K562 (cell line): ENCODE measurements at regions not wholly inside any gene's neighbourhood (a gene's known extent, or its start where the extent isn't known, plus 50 kb on each side); places are given as distances from the start of the nearest gene placed in this dataset.

ENCODE experiments used
- ATAC-seq: fragments of 200-7000 bp; cut with Tn5 transposase; 3 replicates; pipeline ENCODE4 v1.9.1; 2020; ENCODE audit warnings: moderate library complexity
- BruUV-seq: library from RNA; stranded (reverse); fragments of 400-500 nt; replicated peaks from 2 replicates; lab custom pipeline; 2021; lab: Mats Ljungman, UMichigan
- CTCF ChIA-PET: fragments of 300-600 bp; formaldehyde crosslinking; extraction: SDS; loops from one replicate; lab custom pipeline; 2021; ENCODE audit warnings: low intra/inter-chr PET ratio; lab: Yijun Ruan, JAX
- POLR2A ChIA-PET: fragments of 300-600, 350-650 bp; sonication (Branson Sonifier 250); formaldehyde crosslinking; extraction: SDS; loops from one replicate; lab custom pipeline; 2021; ENCODE audit warnings: antibody characterized with exemption, inconsistent platforms; lab: Yijun Ruan, JAX
- DNase-seq, 4 experiments: peaks; one replicate each; pipeline versions ENCODE4 v3.0.0 to v3.0.0-alpha.2; 2011 to 2018; ENCODE audit warnings: low spot score in 3 of 4, mixed read lengths in 3 of 4; ENCODE audit errors: extremely low read depth in 1 of 4
- FAIRE-seq: peaks from 2 replicates; lab custom pipeline; 2011; peaks lifted over from hg19 to GRCh38; lab: Jason Lieb, UNC
- H2AFZ ChIP-seq: 2 replicates; pipeline ENCODE4 v1.6.0; 2011; ENCODE audit warnings: low read depth, low read length, control low read depth, inconsistent platforms
- H3K27ac ChIP-seq: fragments of 200-600 bp; 3 replicates; pipeline ENCODE4 v1.8.0; 2011; ENCODE audit warnings: low read depth, mild to moderate bottlenecking, control low read depth, inconsistent platforms, low read length, moderate library complexity, mixed read lengths; ENCODE audit errors: extremely low read depth
- H3K27me3 ChIP-seq, 2 experiments: fragments of 300-600 bp in 1 of 2; 2 replicates in 1 of 2; 3 replicates in 1 of 2; pipeline versions ENCODE4 v1.6.0 to v1.8.0; 2011; ENCODE audit warnings: inconsistent platforms in 2 of 2, low read length in 2 of 2, mild to moderate bottlenecking in 1 of 2, mixed read lengths in 1 of 2, moderate library complexity in 1 of 2; ENCODE audit not compliant: control insufficient read depth in 2 of 2, insufficient read depth in 2 of 2
- H3K36me3 ChIP-seq: fragments of 300-600 bp; 3 replicates; pipeline ENCODE4 v1.8.0; 2011; ENCODE audit warnings: mild to moderate bottlenecking, low read length, inconsistent platforms; ENCODE audit not compliant: control insufficient read depth, insufficient read depth
- H3K4me1 ChIP-seq, 2 experiments: fragments of 200-600 bp in 1 of 2; replicated peaks in 1 of 2; 2 replicates in 1 of 2; 3 replicates in 1 of 2; pipeline versions ENCODE4 v1.5.1 to v1.8.0; 2011; ENCODE audit warnings: inconsistent platforms in 2 of 2, low read length in 2 of 2, mild to moderate bottlenecking in 1 of 2, mixed read lengths in 1 of 2, moderate library complexity in 1 of 2; ENCODE audit not compliant: control insufficient read depth in 2 of 2, insufficient read depth in 2 of 2
- H3K4me2 ChIP-seq: 2 replicates; pipeline ENCODE4 v1.6.1; 2011; ENCODE audit warnings: low read length, control low read depth, inconsistent platforms, mixed read lengths; ENCODE audit not compliant: insufficient read depth
- H3K4me3 ChIP-seq: fragments of 200-600 bp; sonication (generic), shearing (Covaris generic); 2 replicates; pipeline ENCODE4 v1.5.1; 2016; ENCODE audit warnings: control low read depth, inconsistent platforms
- H3K79me2 ChIP-seq: fragments of 200-600 bp; 3 replicates; pipeline ENCODE4 v1.8.0; 2011; ENCODE audit warnings: low read length, inconsistent platforms; ENCODE audit not compliant: control insufficient read depth, insufficient read depth
- H3K9ac ChIP-seq, 2 experiments: 2 replicates each; pipeline versions ENCODE4 v1.6.0 to v1.6.1; 2011; ENCODE audit warnings: low read depth in 2 of 2, low read length in 2 of 2, control low read depth in 1 of 2, inconsistent platforms in 1 of 2, mild to moderate bottlenecking in 1 of 2, mixed read lengths in 1 of 2; ENCODE audit not compliant: insufficient read depth in 1 of 2
- H3K9me1 ChIP-seq: one replicate; pipeline ENCODE4 v1.6.0; 2011; ENCODE audit warnings: inconsistent platforms, mild to moderate bottlenecking, low read length, moderate library complexity; ENCODE audit not compliant: control insufficient read depth, insufficient read depth
- H3K9me3 ChIP-seq: replicated peaks from 2 replicates; pipeline ENCODE4 v1.5.1; 2011; ENCODE audit warnings: low read depth, low read length, inconsistent platforms; ENCODE audit not compliant: control insufficient read depth, insufficient read depth
- H4K20me1 ChIP-seq: replicated peaks from 2 replicates; pipeline ENCODE4 v1.6.1; 2011; ENCODE audit warnings: low read length, inconsistent platforms, mixed read lengths; ENCODE audit not compliant: control insufficient read depth, insufficient read depth
- ELK1 ChIP-seq: sonication (generic); formaldehyde crosslinking; IDR thresholded peaks from 2 replicates; pipeline ENCODE4 v1.8.1; 2022; ENCODE audit warnings: missing genetic modification reagents
- EP300 ChIP-seq: IDR thresholded peaks from 2 replicates; pipeline ENCODE4 v1.6.1; 2012; ENCODE audit warnings: low read length, improper control_type of control experiment
- FOXJ3 ChIP-seq: sonication (generic); formaldehyde crosslinking; IDR thresholded peaks from 2 replicates; pipeline ENCODE4 v1.4.0; 2020; ENCODE audit warnings: mild to moderate bottlenecking, missing genetic modification reagents
- MCM2 ChIP-seq: fragments of 450-650 bp; IDR thresholded peaks from 2 replicates; pipeline ENCODE4 v1.6.1; 2017; ENCODE audit warnings: low read depth, mild to moderate bottlenecking
- NRF1 ChIP-seq, 2 experiments: fragments of 450-650 bp; IDR thresholded peaks in 1 of 2; conservative IDR thresholded peaks in 1 of 2; 2 replicates each; pipeline ENCODE4 v1.6.1; 2014; ENCODE audit warnings: mild to moderate bottlenecking in 2 of 2
- SP2 ChIP-seq: IDR thresholded peaks from 2 replicates; pipeline ENCODE4 v1.6.1; 2011; ENCODE audit warnings: mild to moderate bottlenecking, low read depth, low read length, moderate library complexity; ENCODE audit not compliant: poor library complexity, severe bottlenecking; ENCODE audit errors: extremely low read depth
- SRF ChIP-seq, 2 experiments: fragments of 250-450, 450-650 bp in 1 of 2; sonication (Bioruptor Pico) in 1 of 2; sonication (generic) in 1 of 2; formaldehyde crosslinking; IDR thresholded peaks; 2 replicates each; pipeline versions ENCODE4 v1.5.0 to v1.5.1; 2020 to 2022; ENCODE audit warnings: mild to moderate bottlenecking in 1 of 2, missing genetic modification reagents in 1 of 2
- TARDBP ChIP-seq: fragments of 450-650 bp; IDR thresholded peaks from 2 replicates; pipeline ENCODE4 v1.6.1; 2016
- THAP7 ChIP-seq: fragments of 250-450 bp; sonication (Bioruptor Pico); IDR thresholded peaks from 2 replicates; pipeline ENCODE4 v1.5.0; 2021
- ZMIZ1 ChIP-seq, 2 experiments: fragments of 150-350 bp in 1 of 2; IDR thresholded peaks; 2 replicates each; pipeline ENCODE4 v1.6.1; 2012 to 2016; ENCODE audit warnings: low read depth in 2 of 2, low read length in 2 of 2, mild to moderate bottlenecking in 1 of 2, moderate library complexity in 1 of 2
- ZNF232 ChIP-seq: sonication (generic); formaldehyde crosslinking; IDR thresholded peaks from 2 replicates; pipeline ENCODE4 v1.8.0; 2022; ENCODE audit warnings: mild to moderate bottlenecking, missing genetic modification reagents
- ZNF277 ChIP-seq: fragments of 250-450 bp; sonication (Bioruptor Pico); IDR thresholded peaks from 2 replicates; pipeline ENCODE4 v1.8.0; 2022; ENCODE audit warnings: inconsistent platforms, mild to moderate bottlenecking, moderate library complexity, borderline replicate concordance
- ZNF507 ChIP-seq: conservative IDR thresholded peaks from 2 replicates; pipeline ENCODE4 v1.6.1; 2017; ENCODE audit warnings: missing genetic modification characterization, missing compliant biosample characterization
- WGBS: fragments of 100-300 bp; shearing (Covaris generic); methylation state at CpG from one replicate; pipeline ENCODE4 v1.1.6; 2016; ENCODE audit warnings: low coverage, mixed read lengths; ENCODE audit not compliant: insufficient coverage; ENCODE audit errors: missing lambda C conversion rate; 5-methylcytosine and 5-hydroxymethylcytosine counted together
- in situ Hi-C: fragments of 300-500 bp; cut with MboI; formaldehyde crosslinking; loops from 4 replicates; pipeline ENCODE4 v1.15.0; 2018; ENCODE audit warnings: inconsistent platforms, mixed read lengths
- intact Hi-C: fragments of 100-400 bp; cut with micrococcal nuclease; formaldehyde crosslinking; loops from 2 replicates; pipeline ENCODE4 v1.14.2; 2022

GRCh38 chr22:47591016-47591415 is 828.6 kb downstream of the TBC1D22A start (continued):
- no peak for TF ChIP-seq ZMIZ1 (IDR thresholded peaks at IDR 0.05; ENCODE audit: low read depth in 2 of 2, low read length in 2 of 2)
- TF ChIP-seq ZNF232, result no peak
- TF ChIP-seq EP300, result no peak

- 6% methylated on average over 13 of the region's 17 CpGs for WGBS
- in situ Hi-C loops, result loop anchor here (25.0 kb wide), 1 partner anchor 898 kb away; a partner anchor contains a TSS
- Histone ChIP-seq H3K4me2 (no peak overlapping the region), H3K9ac (no peak overlapping the region), H3K9me3 (no peaks in the 10 kb centered on the region), H2AFZ (no peak overlapping the region), H3K4me1 (no peaks in the 10 kb centered on the region), H3K79me2 (no peaks in the 10 kb centered on the region), H3K4me3 (no peak overlapping the region), H3K36me3 (no peaks in the 10 kb centered on the region), H3K27ac (no peak overlapping the region), H3K9me1 (no peaks in the 10 kb centered on the region), H4K20me1 (no peaks in the 10 kb centered on the region; the same call in 1 of the 2 replicates), H3K27me3 (peaks cover 15 to 37% of the 10 kb centered on the region in 2 experiments; a peak in 4 of 5 replicates)
- no peak for FAIRE-seq
- POLR2A ChIA-PET, result interaction anchor here (0.9 kb wide), 1 partner anchor 10 kb away, joined by 3 read pairs; no protein-coding TSS in a partner anchor
- CTCF ChIA-PET, result no interaction called here
- no peak for TF ChIP-seq TARDBP
- TF ChIP-seq SP2, result no peak
- no peak for TF ChIP-seq NRF1 (conservative IDR thresholded peaks at IDR 0.05 in 1 of 2, IDR thresholded peaks at IDR 0.05 in 1 of 2)
- no peak for TF ChIP-seq ZNF507 (tag)
- TF ChIP-seq ELK1 (CRISPR knock-in tag), result no peak
- TF ChIP-seq SRF (CRISPR knock-in tag; IDR thresholded peaks at IDR 0.05), result no peak
- TF ChIP-seq THAP7 (CRISPR knock-in tag), result no peak
- no peak for TF ChIP-seq MCM2
- TF ChIP-seq ZNF277 (CRISPR knock-in tag), result no peak
- no peak for TF ChIP-seq FOXJ3
- ATAC-seq, result no peak
- BruUV-seq, result no TSS peak
- intact Hi-C loops, result no loop called here
- no peak for DNase-seq
Observed at GRCh38 chr22:47589271-47590250, 827.1 kb downstream of the TBC1D22A start.
